GM19328 (cell line): ENCODE measurements at regions not wholly inside any gene's neighbourhood (a gene's known extent, or its start where the extent isn't known, plus 50 kb on each side); places are given as distances from the start of the nearest gene placed in this dataset.

Experiments
- ATAC-seq: cut with Tn5 transposase; IDR thresholded peaks from one replicate; pipeline ENCODE4 v1.9.1; 2021; ENCODE audit warnings: mild to moderate bottlenecking, moderate library complexity; ENCODE audit not compliant: unreplicated experiment

DNA sequence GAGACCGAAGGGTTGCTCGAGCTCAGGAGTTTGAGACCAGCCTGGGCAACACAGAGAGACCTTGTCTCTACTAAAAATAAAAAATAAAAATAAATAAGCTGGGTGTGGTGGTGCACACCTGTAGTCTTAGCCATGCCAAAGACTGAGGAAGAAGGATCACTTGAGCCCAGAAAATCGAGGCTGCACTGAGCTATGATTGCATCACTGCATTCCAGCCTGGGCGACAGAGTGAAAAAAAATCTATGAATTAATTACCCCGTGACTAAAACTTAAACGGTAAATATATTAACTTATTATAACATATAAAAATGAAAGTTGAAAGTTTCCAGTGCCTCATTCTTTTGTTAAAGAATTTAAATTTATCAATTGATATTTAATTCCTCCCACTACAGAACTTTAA is 273.7 kb downstream of the KLF12 start:
- ATAC-seq, result no peak

DNA sequence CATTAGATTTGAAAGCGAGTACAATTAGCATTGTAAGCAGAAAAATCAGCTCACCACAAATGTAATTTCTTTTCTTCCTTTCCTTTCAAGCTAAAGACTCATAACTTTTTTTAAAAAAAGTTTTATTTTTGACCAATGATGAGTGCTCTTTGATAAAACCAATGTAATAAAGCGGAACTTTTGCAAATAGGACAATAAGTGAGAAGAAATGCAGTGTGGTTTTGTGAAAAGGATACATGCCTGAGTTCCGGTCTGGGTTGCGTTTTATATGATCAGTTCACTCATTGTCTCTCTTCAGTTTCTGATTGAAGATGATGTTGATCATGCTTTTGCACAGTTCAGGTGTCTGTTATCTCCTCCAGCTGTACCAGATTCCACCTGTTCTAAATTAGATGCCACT is 274.4 kb downstream of the KLF12 start:
- no peak for ATAC-seq

DNA sequence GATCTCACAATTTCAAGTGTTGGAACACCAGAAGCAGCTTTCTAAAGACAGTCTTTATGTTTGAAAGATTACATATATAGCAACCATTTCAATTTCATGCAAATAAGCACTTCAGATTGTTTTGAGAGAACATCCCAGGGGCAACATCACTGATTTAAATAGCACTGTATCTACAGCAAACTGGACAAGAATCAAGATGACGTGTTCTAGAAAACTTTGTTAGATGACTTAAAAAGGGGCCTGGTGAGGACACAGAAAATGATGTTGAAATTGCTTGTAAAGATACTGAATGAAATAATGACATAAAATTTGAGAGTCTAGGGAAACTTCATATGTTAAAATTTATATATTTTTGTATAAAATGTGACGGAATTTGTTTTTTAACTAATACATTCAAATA is 277.1 kb downstream of the KLF12 start:
- ATAC-seq, result no peak

DNA sequence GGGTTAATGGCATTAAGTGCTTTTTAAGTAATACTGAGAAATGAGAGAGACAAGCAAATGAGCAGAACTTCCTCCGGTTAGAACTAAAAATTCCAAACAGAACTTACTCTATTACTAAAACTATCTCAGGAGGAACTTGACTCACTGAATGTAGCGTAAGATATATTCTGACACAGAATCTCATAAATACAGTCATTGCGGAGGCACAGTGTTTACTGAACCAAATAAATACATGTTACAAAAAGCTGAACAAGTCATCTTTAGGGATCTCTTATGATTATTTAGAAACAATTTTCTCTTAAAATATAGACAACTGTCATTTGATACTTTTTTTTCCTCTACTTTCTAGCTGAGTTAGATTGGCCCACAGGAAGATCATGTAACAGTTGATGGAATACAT is 283.1 kb downstream of the KLF12 start:
- ATAC-seq, result no peak

DNA sequence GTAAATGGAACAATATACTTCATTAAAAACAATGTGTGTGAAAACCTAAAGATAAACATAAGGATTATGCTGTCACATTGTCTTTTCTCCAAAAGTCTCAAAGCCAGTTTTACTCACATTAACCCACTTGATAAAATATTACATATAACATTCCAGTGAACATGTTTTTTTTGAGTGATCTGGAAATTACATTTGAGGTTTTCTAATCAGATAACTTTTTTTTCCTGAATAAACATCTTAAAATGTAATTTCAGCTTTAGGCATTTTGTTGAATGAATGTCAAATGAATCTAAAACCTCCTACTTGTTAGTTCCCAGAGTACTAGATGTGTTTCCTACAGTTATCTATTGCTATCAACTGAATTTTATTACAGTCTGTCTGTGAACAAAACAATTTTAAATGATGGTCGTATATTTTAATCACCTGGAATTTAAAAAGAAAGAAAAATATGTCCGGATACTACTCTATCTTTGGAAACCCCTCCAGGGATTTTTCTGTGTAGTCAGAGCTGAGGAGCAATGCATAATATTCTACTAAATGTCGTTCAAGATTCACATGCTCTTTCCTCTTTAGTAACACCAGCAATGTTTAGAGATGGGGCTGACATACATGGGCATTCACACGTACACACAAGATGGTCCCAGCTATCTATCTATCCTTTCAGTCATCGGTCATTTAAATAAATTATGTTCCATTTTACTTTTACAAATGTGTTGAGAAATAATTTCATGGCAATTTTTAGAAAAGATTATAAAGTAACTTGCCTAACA is 283.9 kb downstream of the KLF12 start:
- no peak for ATAC-seq

DNA sequence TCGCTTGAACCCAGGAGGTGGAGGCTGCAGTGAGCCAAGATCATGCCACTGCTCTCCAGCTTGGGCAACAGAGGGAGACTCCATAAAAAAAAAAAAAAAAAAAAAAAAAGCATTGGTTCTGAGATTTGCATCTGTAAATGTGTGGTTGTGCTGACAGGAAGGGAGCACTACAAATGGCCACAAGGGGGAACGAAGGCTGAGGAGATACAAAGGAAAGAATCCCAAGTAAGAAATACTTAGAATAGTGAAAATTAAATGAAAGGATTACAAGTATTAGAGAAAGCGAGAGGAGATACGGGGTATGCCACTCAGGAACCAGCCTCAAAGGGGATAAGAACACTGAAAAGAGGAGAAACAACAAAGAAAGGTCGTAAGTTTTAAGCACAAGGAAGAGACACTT is 284.9 kb downstream of the KLF12 start:
- no peak for ATAC-seq

DNA sequence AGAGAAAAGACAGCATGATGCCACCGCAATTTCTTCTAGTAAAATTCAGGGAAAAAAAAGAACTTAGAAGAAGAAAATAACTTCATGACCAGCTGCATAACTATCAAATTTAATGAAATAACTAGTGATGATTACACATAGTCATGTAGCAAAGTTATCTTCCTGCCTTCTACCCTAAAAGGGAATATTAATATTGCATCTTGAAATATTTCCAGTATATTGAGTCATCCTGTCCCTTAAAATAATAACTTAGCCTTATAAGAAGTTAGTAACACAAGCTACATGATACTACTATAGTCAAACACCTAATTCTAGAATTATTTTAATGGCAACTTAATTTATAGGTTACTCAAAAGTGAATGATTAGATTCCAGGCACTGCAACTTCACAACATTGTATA is 289.2 kb downstream of the KLF12 start:
- no peak for ATAC-seq

DNA sequence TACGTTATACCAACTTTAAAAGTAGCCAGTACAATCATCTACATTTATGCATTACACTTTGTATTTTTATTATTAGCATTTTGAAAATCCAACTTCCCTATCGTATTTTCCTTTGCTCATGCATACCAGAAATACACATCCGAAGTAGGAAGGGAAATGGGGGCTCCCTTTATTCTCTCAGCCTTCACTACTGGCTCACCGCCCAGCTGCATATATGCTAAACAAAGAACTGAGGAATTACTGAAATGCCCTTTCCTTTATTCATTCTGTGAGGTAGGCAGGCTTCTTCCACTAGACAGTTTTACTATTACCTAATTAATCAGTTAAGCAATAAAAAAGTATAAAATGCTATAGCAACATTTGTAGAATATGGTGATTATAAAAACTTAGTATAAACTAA is 291.6 kb downstream of the KLF12 start:
- ATAC-seq, result no peak

DNA sequence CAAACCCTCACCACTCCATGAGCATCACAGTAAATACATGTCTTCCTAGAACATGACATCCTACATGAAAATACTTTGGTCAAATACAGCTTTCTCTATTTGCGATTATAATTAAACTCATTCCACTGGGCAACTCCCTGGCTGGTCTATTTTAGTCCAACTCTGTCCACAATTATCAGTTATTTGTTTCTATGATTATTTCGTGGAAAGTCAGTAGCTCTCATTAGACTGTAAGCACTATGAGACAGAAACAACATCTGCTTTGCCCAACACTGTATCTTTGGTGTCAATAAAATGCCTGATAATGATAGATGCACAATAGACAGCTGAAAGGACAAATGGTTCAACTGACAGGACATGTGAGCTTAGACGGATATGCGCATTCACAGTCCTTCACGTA is 292.0 kb downstream of the KLF12 start:
- ATAC-seq, result no peak

DNA sequence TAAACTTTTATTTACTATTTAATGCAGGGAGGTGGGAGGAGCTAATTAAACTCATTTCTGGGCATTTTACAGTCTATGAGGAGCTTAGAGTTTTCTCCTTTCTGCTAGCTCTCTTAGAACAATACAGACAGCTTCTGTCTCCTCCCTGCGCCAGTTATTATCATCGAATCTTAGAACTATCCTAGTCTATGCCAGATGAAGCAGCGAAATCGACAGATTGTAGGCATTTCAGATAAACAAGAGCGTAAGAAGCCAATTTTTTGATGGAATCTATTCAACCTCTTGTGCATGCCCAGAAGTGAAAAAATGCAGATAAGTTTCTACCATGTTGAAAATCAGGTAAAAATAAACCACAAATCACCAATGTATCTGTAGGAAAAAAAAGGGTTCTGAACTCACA is 297.1 kb downstream of the KLF12 start:
- no peak for ATAC-seq

DNA sequence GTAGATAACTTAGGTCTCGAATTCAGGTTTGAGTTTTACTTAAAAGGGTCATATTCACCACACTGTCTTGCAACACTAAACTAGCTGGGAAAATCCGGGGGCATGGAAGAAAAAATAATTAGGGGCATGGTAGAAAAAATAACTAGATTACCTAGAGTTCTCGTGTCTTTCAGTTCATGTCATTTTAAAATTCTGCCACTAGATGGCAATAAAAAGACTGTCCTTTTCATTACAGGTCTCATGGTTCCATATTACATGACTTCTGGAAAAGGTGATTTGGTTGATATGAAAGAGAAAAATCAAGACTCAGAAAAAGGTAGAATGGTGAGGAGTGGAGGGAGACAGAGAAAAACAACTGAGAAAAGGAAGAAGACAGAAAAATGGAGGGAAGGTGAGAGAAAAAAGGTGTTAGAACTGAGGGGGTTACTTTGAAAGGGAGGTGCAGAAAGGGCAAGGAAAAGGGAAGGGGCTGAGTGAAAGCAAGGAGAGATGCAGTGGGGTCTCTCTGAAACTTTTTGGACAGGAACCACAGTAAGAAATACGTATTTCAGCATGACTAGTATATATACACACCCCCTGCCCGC is 299.0 kb downstream of the KLF12 start:
- no peak for ATAC-seq

DNA sequence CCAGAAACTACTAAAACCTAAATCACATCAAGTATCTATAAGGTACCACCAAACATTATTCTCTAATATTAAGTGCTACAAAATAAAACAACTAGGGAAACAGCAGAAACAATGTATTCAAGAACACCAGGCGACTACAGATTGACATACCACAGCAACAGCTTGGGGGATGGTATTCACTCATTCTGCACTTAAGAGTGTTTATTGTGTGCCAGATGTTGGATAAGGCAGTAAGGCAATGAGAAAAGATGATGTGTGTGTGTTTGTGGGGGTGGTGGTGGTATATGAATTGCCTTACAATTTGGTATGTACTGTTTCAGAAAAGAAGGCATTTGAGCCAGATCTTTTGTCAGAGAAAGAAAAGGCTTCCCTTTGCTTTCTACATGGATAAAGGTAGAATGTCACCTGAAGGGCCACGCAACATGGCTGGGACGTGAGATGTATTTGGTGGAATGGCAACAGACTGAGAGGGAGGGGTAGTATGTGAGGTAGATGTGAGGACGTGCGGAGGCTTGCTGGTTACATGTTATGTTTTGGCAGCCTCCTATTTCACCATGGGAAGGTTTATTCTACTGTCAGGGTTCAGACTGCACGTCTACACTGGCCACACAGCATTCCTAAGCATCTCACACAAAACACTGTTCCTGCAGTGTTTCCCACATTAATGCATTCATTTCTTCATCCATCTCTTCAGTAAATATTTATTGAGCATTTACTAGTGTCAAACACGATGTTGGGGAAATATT is 300.7 kb downstream of the KLF12 start:
- ATAC-seq, result no peak

DNA sequence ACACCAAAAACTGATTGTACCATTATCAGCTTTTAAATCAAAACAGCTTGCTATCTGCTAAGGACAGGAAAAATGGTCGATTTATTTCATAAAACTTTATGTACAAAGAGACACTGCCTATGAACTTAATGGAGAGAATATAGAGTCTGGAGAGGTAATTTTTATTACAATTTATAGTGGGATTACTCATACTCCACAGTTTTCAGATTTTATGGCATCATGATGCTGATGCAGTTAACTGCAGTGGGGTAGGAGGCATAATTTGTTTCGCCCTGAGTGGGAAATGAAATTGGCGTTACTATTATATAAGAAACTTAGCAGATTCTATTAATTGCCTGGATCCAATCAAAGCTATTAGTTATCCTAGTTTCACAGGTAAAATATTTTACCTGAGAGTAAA is 301.4 kb downstream of the KLF12 start:
- ATAC-seq, result no peak

DNA sequence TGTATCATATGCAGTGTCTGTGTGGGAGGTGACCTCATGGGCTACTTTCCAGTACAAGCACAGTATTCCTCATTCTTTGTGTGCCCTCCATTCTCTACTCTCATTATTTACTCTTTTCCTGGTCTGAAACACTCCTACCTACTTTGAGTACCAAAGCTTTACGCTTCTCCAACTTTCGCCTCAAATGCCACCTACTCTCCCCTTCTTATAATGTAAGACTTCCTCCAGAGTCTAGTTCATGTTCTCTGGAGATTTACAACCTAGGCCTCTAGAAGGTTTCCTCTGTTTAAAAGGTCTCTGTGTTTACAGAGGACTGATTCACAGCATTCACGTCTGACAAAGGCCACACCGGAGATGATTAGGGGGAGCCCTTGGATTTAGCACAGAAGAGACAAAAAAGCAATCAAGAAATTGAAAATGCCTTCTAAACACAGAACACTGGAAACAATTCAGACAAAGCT is 302.0 kb downstream of the KLF12 start:
- ATAC-seq, result no peak

DNA sequence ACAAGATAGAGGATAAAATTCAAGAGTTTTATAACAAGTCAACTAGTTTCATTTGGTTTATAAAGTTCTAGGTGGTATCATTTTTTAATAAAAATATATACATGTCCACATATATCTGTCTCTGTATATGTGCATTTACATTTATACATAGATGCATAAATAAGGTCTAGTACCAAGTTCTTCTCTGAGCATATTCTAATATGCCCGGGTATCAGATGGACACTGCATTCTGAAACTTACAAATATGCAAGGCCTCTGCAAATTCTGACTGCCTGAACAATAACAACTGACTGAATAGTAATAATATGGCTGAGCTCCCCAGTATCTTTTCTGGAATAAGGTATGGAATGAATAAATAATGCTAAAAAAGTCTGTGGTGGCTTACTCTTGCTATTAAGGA is 304.8 kb downstream of the KLF12 start:
- no peak for ATAC-seq

DNA sequence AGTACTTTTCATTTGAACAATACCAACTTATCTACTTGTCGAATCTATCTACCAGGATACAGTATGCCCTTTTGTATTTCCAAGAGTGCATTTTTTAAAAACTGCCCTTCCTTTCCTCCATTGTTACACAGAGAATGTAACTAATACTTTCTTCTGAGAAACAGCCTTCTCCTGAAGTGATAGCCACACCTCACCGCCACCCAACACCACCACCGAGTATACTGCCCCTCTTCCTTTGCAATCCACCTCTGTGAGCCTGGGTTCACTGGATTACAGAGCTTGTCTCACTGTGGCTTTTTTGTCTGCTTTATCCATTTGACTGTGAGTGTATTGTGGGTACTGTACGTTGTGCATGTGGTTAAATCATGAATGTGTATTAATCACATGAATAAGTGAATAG is 305.4 kb downstream of the KLF12 start:
- no peak for ATAC-seq

DNA sequence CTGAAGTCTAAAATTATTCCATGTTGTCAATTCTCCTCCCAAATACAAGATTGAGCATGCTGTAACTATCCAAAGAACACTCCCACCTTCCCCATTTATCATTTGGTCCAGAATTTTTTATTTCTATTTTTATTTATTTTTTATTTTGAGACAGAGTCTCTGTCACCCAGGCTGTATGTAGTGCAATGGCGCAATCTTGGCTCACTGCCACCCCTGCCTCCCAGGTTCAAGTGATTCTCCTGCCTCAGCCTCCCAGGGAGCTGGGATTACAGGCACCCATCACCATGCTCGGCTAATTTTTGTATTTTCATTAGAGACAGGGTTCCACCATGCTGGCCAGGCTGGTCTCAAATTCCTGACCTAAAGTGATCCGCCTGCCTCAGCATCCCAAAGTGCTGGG is 306.8 kb downstream of the KLF12 start:
- ATAC-seq, result no peak

DNA sequence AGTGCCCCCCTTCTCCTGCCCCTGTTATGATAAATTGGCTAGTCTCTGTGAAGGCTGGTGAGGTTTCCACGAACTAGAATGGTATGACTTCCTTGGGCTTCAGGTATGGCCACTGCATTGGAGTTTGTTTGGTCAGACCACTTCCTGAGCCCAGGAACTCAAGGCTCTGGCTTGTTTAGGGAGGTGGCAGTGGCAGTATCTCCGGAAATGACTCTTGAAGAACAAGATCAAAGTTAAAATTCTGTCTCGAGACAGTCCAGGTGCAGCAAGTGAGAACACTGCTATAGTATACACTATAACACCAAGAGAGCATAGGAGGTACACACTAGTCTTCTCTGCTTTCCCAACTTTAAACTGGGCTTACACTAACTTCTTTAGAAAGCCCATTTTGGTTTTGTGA is 309.1 kb downstream of the KLF12 start:
- no peak for ATAC-seq

DNA sequence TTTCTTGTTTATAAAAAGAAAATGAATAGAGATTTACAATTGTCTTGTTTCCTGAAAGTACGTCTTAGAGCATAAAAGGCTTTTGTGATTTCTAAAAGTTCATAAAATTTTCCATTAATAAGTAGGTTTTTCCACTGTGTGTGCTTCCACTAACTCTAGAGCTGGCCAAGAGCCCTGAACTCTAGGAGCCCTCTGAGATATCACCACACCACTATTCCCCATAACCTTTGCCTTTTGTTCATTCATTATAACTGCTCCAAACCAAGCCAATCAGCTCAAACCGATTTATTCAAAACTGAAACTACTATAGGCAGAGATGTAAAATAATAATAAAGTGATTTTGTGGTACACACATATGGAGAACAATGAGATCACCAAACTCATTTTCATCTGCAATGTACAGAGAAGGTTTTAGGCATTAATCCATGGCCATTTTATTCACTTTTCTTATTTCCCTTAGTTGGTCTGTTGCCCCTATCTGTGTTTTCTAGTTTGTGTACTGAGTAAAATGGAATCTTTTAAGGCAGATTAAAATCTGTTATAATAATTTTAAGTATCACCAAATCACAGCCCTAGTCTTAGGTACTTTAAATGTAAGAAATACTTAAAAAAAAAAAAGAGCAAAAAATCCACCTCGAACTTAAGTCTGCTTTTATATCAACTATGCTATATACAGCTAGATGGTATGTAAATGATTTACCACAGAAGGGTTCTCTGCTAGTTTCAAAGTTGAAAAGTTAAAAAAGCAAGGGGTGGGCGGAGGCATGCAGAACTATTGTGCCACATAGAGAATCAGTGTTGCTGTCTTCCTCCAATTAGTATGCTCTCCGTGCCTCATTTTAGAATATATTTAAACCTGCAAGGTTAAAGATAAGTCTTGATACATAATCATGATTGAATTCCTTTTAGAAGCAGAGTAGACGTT is 311.3 kb downstream of the KLF12 start:
- ATAC-seq, result no peak

DNA sequence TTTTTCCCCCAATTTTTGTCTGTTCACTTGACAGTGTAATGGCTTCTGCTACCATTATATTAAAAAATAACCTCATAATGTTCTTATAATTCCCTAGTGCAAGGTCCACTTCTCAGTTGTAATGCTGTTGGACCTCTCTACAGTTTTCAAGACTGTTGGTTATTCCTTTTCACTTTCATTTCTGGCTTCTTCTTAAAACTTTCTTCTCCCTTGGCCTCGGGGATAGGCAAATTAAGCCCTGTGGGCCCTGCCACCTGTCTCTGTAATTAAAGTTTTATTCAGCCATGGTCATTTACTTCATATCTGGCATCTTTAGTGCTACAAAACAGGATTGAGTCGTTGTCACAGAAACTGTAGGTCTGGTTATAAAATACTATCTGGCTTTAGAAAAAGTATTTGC is 313.5 kb downstream of the KLF12 start:
- ATAC-seq, result peak; percentile 56

DNA sequence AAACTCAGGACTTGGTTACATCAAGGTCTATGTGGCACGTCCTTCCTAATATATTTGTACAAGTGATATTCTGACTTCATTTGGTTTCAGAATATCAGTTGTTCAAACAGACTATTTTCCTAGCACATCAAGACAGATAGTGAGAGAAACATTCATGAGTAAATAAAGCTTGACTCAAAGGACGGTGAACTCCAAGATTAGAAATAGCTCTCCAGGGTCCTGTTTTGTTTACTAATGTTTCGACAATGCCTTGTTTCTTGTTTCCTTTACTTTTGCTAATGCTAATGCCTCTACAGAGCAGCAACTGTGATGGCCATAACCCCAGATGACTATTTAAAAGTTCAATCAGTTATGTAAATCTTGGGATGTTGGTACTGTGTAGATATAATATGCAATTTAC is 313.9 kb downstream of the KLF12 start:
- ATAC-seq, result no peak
